Activated T-cell treated with anti-CD3 and anti-CD28 coated beads, Interleukin-2, amount 50 U/mL, for 72 hours (primary cell): ENCODE measurements at regions not wholly inside any gene's neighbourhood (a gene's known extent, or its start where the extent isn't known, plus 50 kb on each side); places are given as distances from the start of the nearest gene placed in this dataset.
A peak's percentile ranks its signal among the peaks of the same experiment; 100 is the strongest.

Experiments used
- ATAC-seq, 2 donors: fragments of 150-1000 bp; cut with Tn5 transposase; replicated peaks in 1 of 2; 2 replicates each; pipeline ENCODE4 v1.10.0; 2021; ENCODE audit warnings: moderate library complexity in 2 of 2, mild to moderate bottlenecking in 1 of 2
- DNase-seq, 2 donors: peaks; one replicate each; pipeline ENCODE4 v3.0.0; 2021 to 2022; ENCODE audit warnings: mixed read lengths in 1 of 2
- H3K27ac Mint-ChIP-seq: one replicate; pipeline ENCODE4 v1.8.0; 2022; ENCODE audit warnings: mild to moderate bottlenecking, moderate library complexity, mixed read lengths
- H3K27me3 Mint-ChIP-seq: one replicate; pipeline ENCODE4 v1.8.0; 2022; ENCODE audit warnings: low read depth, mixed read lengths
- H3K36me3 Mint-ChIP-seq, 2 donors: one replicate each; pipeline ENCODE4 v1.8.0; 2022; ENCODE audit warnings: mixed read lengths in 2 of 2, mild to moderate bottlenecking in 1 of 2; ENCODE audit not compliant: insufficient read depth in 2 of 2
- H3K4me1 Mint-ChIP-seq: one replicate; pipeline ENCODE4 v1.8.0; 2022; ENCODE audit warnings: low read depth, mixed read lengths
- H3K4me3 Mint-ChIP-seq, 2 donors: one replicate each; pipeline ENCODE4 v1.8.0; 2022; ENCODE audit warnings: mild to moderate bottlenecking in 2 of 2, mixed read lengths in 2 of 2, moderate library complexity in 2 of 2
- H3K9me3 Mint-ChIP-seq, 2 donors: one replicate each; pipeline ENCODE4 v1.8.0; 2022; ENCODE audit warnings: mixed read lengths in 2 of 2

DNA sequence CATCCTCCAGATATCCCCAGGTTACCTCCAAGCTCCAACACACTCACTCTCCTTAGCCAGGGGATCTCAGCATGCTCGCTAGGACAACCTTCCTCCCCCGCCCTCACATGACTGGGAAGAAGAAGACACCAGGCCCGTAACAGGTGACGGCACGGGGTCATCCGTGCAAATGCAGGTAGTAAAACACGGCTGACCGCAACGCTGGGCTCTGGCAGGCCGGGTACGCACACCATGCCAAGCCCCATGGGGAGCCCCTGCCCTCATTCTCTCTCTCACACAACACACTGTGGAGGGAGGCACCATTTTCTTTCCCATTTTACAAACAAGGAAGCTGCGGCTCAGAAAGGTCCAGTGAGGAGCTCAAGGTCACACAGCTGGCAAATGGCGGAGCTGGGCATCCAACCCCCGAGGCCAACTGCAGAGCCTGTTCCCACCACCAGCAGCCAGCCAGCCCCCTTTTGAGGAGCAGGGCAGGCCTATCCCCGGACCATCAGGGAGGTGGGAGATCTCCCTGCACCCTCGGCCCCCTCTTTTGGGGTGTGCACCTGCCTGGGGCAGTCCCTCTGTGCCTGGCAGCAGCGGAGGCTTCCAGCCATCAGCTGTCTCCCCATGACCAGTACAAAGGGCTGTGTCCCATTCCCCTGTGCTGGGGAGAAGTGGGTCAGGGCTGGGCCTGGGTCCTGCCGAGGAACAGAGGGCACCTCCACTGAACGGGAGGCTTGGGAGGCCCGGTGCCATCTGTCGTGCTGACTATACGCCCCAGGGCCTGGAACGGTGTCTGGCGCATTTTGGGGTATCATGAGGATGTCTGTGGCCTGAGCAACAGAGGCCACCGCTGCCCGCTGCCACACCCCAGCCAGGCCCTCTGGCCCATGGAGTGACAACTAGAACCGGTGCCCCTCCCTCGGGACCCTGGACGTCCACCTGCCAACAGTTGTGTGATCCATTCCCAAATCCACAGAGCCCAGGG is 280.9 kb downstream of the CTTN start:
- Mint-ChIP-seq H3K27me3 (peaks cover 9% of the 10 kb centered on the region), H3K4me3 (no peak overlapping the region), H3K36me3 (no peaks in the 10 kb centered on the region), H3K9me3 (no peaks in the 10 kb centered on the region), H3K4me1 (peaks cover 6% of the 10 kb centered on the region), H3K27ac (no peak overlapping the region)
- ATAC-seq (no peak), DNase-seq (no peak)

DNA sequence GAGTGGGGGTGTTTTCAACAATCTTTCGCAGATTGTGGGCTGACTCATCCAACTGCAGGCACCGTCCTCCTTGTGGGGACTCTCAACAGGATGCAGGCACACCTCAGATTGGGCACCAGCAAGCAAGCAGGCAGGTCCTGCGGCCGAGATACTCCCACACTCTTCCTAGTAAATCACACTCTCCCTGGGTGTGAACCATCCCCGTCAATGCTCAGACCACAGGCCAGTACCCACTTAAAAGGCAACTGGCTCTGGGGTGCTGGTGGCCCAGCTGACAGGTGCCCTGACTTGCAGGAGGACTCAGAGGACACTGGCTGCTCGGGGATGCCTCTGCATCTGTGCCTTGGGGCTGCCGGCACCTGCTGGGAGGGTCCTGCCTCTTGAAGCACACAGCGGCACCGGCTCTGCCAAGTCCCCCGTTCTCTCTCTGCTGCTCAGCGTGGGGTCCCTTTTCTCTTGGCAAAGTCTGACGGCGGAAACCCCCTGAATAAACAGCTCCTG is 282.5 kb downstream of the CTTN start:
- DNase-seq (peak; percentile 15 to 16), ATAC-seq (peak; percentile 72 to 74)
- peaks cover 6% of the 10 kb centered on the region for H3K4me1 Mint-ChIP-seq
- peaks cover 9% of the 10 kb centered on the region for H3K27me3 Mint-ChIP-seq
- no peaks in the 10 kb centered on the region for H3K36me3 Mint-ChIP-seq
- H3K4me3 Mint-ChIP-seq = no peak overlapping the region
- no peaks in the 10 kb centered on the region for H3K9me3 Mint-ChIP-seq
- no peak overlapping the region for H3K27ac Mint-ChIP-seq

DNA sequence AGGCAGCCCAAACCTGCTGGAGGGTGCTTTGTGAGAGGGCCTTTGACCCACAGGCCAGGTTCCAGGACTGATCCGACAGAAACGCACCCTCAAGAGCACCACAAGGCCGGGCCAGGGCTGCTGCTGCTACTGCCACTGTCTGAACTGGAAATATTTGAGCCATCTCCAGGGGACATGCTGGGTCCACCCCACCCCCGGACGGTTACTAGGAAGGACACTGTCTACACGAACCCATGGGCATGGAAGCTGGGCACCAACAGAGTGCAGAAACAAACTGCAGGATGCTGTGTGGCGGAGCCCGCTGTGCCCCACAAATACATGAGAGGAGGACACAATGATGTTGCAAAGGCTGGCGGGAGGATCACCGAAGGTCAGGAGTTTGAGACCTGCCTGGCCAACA is 283.7 kb downstream of the CTTN start:
- ATAC-seq = no peak
- Mint-ChIP-seq H3K9me3 (no peaks in the 10 kb centered on the region), H3K36me3 (no peaks in the 10 kb centered on the region), H3K27me3 (peaks cover 9% of the 10 kb centered on the region), H3K4me3 (no peak overlapping the region), H3K27ac (no peak overlapping the region), H3K4me1 (peaks cover 6% of the 10 kb centered on the region)
- DNase-seq = no peak

DNA sequence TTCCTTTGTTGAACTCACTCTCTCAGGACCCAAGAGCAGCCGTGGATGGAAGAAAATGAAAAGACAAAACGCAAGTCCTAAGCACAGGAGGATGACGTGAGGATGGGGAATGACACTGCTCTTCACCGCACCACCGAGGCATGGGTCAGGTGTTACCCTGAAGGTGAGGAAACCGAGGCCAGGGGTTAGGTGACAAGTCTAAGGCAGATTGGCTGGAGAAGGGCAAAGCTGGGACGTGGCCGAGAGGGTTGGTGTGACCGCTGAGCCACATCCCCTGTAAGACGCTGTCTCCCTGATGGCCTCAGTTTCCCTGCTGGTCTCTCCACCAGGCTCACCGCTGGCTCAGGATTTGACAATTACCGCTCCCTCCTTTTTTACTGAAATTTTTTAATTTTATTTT is 284.4 kb downstream of the CTTN start:
- H3K9me3 Mint-ChIP-seq = no peaks in the 10 kb centered on the region
- DNase-seq = no peak
- H3K27ac Mint-ChIP-seq = no peak overlapping the region
- peaks cover 6% of the 10 kb centered on the region for H3K4me1 Mint-ChIP-seq
- no peak for ATAC-seq
- no peaks in the 10 kb centered on the region for H3K36me3 Mint-ChIP-seq
- H3K4me3 Mint-ChIP-seq = no peak overlapping the region
- H3K27me3 Mint-ChIP-seq = peaks cover 9% of the 10 kb centered on the region

DNA sequence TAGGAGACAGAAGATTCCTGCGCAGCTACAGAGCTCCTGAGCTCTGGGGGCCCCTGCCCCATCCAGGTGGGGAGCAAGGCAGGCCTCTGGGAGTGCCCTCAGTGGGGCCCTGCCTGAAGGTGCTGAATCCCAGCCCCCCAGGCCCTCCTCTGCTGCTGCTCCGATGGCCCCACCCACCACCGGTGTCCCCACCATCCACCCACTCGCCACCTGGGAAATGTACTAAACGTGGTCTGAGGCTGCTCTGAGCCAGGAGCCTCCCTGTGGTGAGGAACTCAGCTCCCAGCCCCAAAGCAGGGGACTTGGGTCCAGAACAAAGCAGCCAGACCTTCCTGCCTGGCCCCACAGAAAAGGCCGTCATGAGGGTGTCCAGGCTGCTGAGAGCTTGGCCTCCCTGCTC is 289.4 kb downstream of the CTTN start:
- ATAC-seq (no peak), DNase-seq (no peak)
- H3K36me3 Mint-ChIP-seq = peaks cover 0 to 1% of the 10 kb centered on the region in 2 donors
- H3K4me1 Mint-ChIP-seq = no peaks in the 10 kb centered on the region
- no peak overlapping the region for H3K4me3 Mint-ChIP-seq
- peaks cover 6 to 7% of the 10 kb centered on the region in 2 donors for H3K9me3 Mint-ChIP-seq
- no peak overlapping the region for H3K27ac Mint-ChIP-seq
- H3K27me3 Mint-ChIP-seq = peaks cover 9% of the 10 kb centered on the region

DNA sequence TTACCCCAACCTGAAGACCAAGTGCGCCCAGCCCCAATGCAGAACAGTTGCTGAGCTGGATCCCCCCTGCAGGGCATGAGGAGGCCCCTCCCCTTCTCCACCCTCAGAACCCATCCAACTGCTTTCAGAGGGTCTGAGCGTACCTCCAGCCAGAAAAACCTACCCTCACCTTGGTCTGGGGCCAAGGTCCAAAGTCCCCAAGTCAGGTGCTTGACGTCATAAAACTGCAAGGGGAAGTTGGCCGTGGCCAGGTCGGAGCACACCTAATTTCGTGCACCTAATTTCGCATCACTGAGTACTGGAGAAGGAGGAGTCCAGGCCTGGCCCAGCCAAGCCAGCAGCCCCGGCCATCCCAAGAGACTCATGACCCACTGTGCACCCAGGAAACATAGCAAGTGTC is 289.8 kb downstream of the CTTN start:
- ATAC-seq (no peak), DNase-seq (no peak)
- H3K36me3 Mint-ChIP-seq = peaks cover 0 to 1% of the 10 kb centered on the region in 2 donors
- H3K9me3 Mint-ChIP-seq = peaks cover 7% of the 10 kb centered on the region in 2 donors
- H3K4me1 Mint-ChIP-seq = no peaks in the 10 kb centered on the region
- H3K27ac Mint-ChIP-seq = no peak overlapping the region
- no peak overlapping the region for H3K4me3 Mint-ChIP-seq
- peaks cover 11% of the 10 kb centered on the region for H3K27me3 Mint-ChIP-seq

DNA sequence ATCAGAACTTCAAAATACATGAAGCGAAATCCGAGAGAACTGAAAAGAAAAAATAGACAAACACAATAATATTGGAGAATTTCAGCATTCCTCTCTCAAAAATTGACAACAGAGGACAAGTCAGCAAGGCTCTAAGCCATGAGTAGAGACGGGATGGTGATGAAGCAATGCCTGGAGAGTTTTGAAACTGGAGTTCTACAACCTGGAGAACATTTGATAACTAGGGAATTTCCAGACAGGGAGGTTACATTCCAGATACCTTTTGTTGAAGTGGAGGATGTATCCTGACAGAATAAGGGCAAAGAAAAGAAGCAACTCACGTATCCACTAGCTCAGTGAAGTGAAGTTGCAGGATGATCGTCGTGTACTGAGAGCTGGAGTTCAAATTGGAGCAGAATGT is 291.4 kb downstream of the CTTN start:
- H3K9me3 Mint-ChIP-seq = peaks cover 7 to 11% of the 10 kb centered on the region in 2 donors
- H3K4me1 Mint-ChIP-seq = no peaks in the 10 kb centered on the region
- H3K36me3 Mint-ChIP-seq = peaks cover 0 to 1% of the 10 kb centered on the region in 2 donors
- ATAC-seq = no peak
- DNase-seq = no peak
- H3K27me3 Mint-ChIP-seq = peaks cover 13% of the 10 kb centered on the region
- no peak overlapping the region for H3K4me3 Mint-ChIP-seq
- no peak overlapping the region for H3K27ac Mint-ChIP-seq

DNA sequence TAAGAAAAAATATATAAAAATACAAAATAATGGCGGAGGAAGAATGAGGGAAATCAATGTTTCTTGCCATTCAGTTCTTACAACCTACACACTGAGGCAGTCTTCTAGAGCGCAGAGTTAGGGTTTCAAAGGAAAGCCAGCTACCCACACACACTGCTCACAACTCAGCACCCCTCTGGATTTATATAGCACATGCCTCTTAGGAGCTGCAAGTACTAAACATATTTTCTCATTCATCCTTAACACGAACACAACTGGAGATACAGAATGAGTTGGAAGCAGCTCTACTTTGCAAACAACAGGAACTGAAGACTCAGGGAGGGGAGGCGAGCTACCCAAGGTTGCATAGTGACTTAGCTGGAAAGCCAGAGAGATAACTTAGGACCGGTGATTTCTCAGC is 293.8 kb downstream of the CTTN start:
- Mint-ChIP-seq H3K4me3 (no peak overlapping the region), H3K36me3 (peaks cover 0 to 1% of the 10 kb centered on the region in 2 donors), H3K4me1 (no peaks in the 10 kb centered on the region), H3K27me3 (peaks cover 13% of the 10 kb centered on the region), H3K27ac (no peak overlapping the region), H3K9me3 (peaks cover 7 to 11% of the 10 kb centered on the region in 2 donors)
- DNase-seq (no peak), ATAC-seq (no peak)

DNA sequence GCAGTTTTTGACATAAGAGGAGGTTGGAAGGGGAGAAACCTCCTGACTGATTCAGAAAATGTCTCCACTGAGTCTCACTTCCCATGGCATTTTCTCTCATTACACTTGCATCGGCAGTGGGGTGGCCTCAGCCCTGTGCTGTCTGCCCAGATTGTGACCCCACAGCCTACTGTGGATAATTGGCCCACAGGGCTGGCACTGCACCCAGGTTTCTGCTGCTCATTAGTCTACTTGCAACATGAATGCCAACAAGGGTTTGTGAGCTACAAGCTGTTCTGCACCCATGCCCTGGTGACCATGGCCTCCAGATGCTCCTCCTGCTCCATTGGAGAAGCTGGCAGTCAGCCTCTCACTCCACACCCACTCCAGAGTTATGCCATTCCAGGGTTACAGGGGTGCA is 296.0 kb downstream of the CTTN start:
- Mint-ChIP-seq H3K36me3 (peaks cover 0 to 1% of the 10 kb centered on the region in 2 donors), H3K27ac (no peak overlapping the region), H3K9me3 (peaks cover 4 to 9% of the 10 kb centered on the region in 2 donors), H3K4me1 (no peaks in the 10 kb centered on the region), H3K4me3 (no peak overlapping the region), H3K27me3 (peaks cover 13% of the 10 kb centered on the region)
- DNase-seq (no peak), ATAC-seq (no peak)

DNA sequence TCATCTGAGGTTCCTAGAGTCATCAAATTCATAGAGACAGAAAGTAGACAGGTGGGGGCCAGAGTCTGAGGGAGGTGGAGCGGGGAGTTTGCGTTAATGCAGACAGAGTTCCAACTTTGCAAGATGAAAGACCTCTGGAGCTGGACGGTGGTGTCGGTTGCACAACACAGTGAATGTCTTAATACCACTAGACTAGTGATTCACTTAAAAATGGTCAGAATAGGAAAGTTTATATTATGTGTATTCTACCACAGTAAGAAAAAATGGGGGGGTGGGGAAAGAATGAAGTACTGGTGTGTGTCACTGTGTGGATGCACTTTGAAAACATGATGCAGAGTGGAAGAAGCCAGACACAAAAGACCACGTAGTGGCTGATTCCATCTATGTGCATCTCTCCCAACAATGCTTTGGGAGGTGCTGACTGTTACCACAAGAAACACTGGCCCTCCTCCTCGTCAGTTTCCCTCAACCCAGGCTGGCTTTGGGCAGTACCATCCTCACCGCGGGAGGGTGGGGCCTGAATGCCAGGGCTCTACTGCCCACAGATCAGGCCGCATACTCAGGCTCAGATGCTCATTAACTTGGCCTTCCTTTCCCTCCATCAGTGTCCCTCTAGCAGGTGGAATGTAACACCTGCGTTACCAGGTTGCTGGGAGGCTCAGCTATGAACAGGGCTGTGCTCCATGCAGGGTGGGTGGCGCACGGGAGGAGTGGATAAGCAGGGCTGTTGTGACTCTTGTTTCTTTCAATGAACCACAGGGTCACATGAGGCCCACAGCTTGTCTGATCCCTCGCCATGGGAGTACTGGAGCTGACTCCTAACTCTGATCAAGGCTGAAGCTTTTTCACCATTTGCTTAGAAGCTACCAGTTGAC is 297.0 kb downstream of the CTTN start:
- no peak for DNase-seq

DNA sequence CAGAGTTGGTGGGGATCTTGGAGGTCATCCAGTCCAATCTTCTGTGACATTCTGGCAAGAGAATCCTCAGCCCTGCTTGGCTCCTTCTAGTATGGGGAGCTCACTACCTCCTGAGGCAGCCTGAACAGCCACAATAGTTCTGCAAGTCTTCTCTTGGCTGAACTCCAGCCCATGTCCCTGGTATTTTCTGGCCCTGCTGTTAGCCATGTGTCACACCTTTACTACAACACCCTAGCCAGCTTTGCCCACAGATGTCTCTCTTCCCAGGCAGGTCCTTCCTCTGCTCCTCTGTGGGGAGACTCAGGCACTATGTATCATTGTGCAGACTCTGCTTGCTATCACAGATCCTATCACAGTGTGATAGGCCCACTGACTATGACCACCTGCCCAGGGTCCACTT is 297.7 kb downstream of the CTTN start:
- DNase-seq = no peak
- no peak overlapping the region for H3K4me3 Mint-ChIP-seq
- H3K27ac Mint-ChIP-seq = no peak overlapping the region
- ATAC-seq = no peak
- H3K9me3 Mint-ChIP-seq = peaks cover 0 to 5% of the 10 kb centered on the region in 2 donors
- H3K36me3 Mint-ChIP-seq = no peaks in the 10 kb centered on the region
- H3K27me3 Mint-ChIP-seq = peaks cover 13% of the 10 kb centered on the region
- no peaks in the 10 kb centered on the region for H3K4me1 Mint-ChIP-seq

More for the DNA sequence above, 297.0 kb downstream of the CTTN start:
- no peak for ATAC-seq
- Mint-ChIP-seq H3K4me3 (no peak overlapping the region), H3K27ac (no peak overlapping the region), H3K36me3 (no peaks in the 10 kb centered on the region), H3K9me3 (peaks cover 0 to 5% of the 10 kb centered on the region in 2 donors), H3K4me1 (no peaks in the 10 kb centered on the region), H3K27me3 (peaks cover 13% of the 10 kb centered on the region)

DNA sequence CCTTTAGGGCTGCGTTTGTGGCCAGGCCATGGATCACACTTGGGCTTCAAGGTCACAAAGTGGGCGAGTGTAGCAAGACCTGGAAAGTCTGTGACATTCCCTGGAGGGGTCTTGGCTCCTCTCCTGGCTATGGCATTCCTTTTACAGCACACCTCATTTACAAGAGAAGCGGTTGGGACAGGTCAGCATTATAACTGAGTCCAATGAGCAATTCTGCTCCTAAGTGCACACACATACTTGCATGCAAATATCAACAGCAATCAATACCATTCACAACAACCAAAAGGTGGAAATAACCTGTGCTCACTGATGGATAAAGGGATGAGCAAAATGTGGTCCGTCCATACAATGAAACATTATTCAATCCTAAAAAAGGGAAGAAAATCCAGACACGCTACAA is 298.2 kb downstream of the CTTN start:
- H3K36me3 Mint-ChIP-seq = no peaks in the 10 kb centered on the region
- H3K9me3 Mint-ChIP-seq = peaks cover 0 to 5% of the 10 kb centered on the region in 2 donors
- peaks cover 13% of the 10 kb centered on the region for H3K27me3 Mint-ChIP-seq
- ATAC-seq (no peak), DNase-seq (no peak)
- no peaks in the 10 kb centered on the region for H3K4me1 Mint-ChIP-seq
- no peak overlapping the region for H3K27ac Mint-ChIP-seq
- H3K4me3 Mint-ChIP-seq = no peak overlapping the region

DNA sequence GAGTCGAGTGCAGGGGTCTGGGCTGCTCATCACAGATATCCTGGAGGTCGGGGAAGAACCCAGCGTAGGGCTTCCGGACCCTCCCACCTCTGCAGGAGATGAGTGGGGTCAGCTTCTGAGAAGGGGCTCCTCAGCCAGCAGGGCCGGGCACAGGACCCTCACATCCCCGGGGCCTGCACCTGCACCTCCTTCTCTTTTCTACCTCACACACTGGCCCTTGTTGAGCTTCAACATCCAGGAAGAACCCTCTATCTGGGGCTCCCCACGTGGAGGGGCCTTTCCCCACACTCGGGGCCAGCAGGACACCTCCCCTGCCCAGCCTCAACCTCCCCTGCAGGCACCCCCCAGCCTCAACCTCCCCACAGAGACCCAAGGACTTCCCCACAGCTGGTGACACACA is 299.4 kb downstream of the CTTN start:
- Mint-ChIP-seq H3K9me3 (peaks cover 0 to 5% of the 10 kb centered on the region in 2 donors), H3K27ac (no peak overlapping the region), H3K36me3 (no peaks in the 10 kb centered on the region), H3K27me3 (peaks cover 13% of the 10 kb centered on the region), H3K4me1 (no peaks in the 10 kb centered on the region), H3K4me3 (no peak overlapping the region)
- no peak for DNase-seq
- ATAC-seq = no peak
